ENCODE measurements at regions not wholly inside any gene's neighbourhood (a gene's known extent, or its start where the extent isn't known, plus 50 kb on each side); places are given as distances from the start of the nearest gene placed in this dataset.

DNA sequence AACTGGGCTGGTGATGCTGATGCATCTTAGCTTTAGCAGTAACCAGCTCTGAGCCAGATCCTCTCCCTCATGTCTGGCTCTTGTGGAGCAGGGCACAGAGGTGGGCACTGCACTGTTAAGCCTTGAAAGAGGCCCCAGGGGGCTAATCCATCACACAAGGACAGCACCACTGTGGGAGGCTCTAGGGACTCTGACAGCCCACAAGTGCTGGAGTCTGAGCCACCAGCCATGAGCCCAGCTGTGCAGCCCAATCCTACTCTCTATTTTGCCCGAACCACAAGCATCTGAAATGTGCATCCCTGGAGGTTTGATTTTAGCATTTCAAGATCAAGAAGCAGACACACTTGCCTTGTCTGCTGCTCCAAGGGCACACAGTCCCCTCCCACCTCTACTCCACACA lies 407.1 kb upstream of the TRPC7 start:
- H3K9me3 ChIP-seq (ENCODE audit: control extremely low read depth in 1 of 3, control insufficient read depth in 2 of 3, insufficient read depth in 1 of 3, low read length in 2 of 3): peaks cover 0 to 8% (median 0%) of the 10 kb centered on the region in 3 donors
- CTCF ChIA-PET: no interaction called here

DNA sequence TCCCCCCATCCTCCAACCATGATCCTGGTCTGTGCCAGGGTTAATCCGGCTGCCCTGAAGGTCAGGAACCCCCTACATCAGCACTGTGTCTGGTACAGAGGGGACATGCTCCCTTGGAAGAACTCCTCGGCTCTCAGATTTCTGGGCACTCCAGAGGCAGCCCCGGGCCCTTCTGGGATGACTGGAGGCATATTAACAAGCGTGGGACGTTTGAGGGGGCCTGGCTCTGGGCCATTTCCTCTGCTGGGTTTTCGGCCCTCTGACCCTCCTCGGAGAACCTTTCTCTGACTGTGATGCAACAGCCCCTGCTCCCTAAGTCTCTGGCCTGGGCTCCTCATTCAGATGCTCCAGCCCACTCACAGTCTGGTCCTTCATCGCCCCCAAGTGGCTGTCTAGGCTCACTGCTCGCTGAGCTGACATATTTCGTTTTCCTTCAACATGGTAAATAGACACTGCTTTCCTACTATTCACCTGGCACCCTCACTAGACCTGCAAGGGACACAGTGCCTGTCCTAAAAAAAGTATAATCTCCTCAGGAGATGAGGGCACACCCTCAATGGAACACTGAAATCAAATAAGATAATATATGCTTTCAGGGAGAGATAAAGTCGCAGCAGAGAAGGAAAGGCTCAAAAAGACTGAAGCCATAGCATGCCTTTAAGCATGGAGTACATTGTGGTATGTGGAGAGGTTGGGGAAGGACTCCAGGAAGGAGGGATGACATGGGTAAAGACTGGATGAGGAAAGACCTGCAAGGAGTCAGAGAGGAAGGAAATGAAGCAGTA lies 404.7 kb upstream of the TRPC7 start:
- WGBS (ENCODE audit: insufficient coverage): 39% methylated on average over 10 of the region's 11 CpGs
- intact Hi-C loops (cut with micrococcal nuclease): no loop called here
- no peaks in the 10 kb centered on the region for H3K27me3 Mint-ChIP-seq
- H4K20me1 ChIP-seq (ENCODE audit: control insufficient read depth, insufficient read depth, low read length, poor library complexity, severe bottlenecking): no peaks in the 10 kb centered on the region
- no peak for DNase-seq
- H3K4me3 ChIP-seq (ENCODE audit: control extremely low read depth in 1 of 5, extremely low read depth in 1 of 5, insufficient read depth in 1 of 5, low read depth in 2 of 5, low read length in 4 of 5): no peak overlapping the region
- H3K9me3 Mint-ChIP-seq (ENCODE audit: insufficient read depth): no peaks in the 10 kb centered on the region
- ChIA-PET CTCF (no interaction called here), POLR2A (no interaction called here)
- no peaks in the 10 kb centered on the region for H3K4me1 ChIP-seq (ENCODE audit: control insufficient read depth in 2 of 2, insufficient read depth in 2 of 2, low read length in 2 of 2)
- H3K27me3 ChIP-seq (replicated peaks in 1 of 4; ENCODE audit: control extremely low read depth in 1 of 4, control insufficient read depth in 3 of 4, insufficient read depth in 4 of 4, low read length in 3 of 4): no peaks in the 10 kb centered on the region
- peaks cover 0 to 8% (median 0%) of the 10 kb centered on the region in 3 donors for H3K9me3 ChIP-seq (ENCODE audit: control extremely low read depth in 1 of 3, control insufficient read depth in 2 of 3, insufficient read depth in 1 of 3, low read length in 2 of 3)
- no peak overlapping the region for H3K9ac ChIP-seq (ENCODE audit: low read length)
- H3K4me2 ChIP-seq (replicated peaks; ENCODE audit: low read depth, low read length, poor library complexity, severe bottlenecking): no peak overlapping the region
- no peaks in the 10 kb centered on the region for H3K79me2 ChIP-seq (ENCODE audit: control insufficient read depth, insufficient read depth, low read length)
- H3K36me3 ChIP-seq (replicated peaks in 1 of 2; ENCODE audit: control extremely low read depth in 1 of 2, control insufficient read depth in 1 of 2, extremely low read depth in 1 of 2, insufficient read depth in 2 of 2, low read length in 1 of 2): no peaks in the 10 kb centered on the region
- H3K27ac ChIP-seq (ENCODE audit: low read length in 2 of 2): no peak overlapping the region
- peak; percentile 17 for ATAC-seq (ENCODE audit: low read depth)
- H2AFZ ChIP-seq (ENCODE audit: insufficient read depth, low read depth, low read length, poor library complexity, severe bottlenecking): no peak overlapping the region
- no peaks in the 10 kb centered on the region for H3K4me1 Mint-ChIP-seq
- TF ChIP-seq, protein P1, sequence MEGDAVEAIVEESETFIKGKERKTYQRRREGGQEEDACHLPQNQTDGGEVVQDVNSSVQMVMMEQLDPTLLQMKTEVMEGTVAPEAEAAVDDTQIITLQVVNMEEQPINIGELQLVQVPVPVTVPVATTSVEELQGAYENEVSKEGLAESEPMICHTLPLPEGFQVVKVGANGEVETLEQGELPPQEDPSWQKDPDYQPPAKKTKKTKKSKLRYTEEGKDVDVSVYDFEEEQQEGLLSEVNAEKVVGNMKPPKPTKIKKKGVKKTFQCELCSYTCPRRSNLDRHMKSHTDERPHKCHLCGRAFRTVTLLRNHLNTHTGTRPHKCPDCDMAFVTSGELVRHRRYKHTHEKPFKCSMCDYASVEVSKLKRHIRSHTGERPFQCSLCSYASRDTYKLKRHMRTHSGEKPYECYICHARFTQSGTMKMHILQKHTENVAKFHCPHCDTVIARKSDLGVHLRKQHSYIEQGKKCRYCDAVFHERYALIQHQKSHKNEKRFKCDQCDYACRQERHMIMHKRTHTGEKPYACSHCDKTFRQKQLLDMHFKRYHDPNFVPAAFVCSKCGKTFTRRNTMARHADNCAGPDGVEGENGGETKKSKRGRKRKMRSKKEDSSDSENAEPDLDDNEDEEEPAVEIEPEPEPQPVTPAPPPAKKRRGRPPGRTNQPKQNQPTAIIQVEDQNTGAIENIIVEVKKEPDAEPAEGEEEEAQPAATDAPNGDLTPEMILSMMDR (IDR thresholded peaks at IDR 0.05): peak; percentile 25
- TF ChIP-seq EZH2 (IDR thresholded peaks at IDR 0.05; ENCODE audit: borderline replicate concordance, insufficient read depth, low read depth, low read length, poor library complexity, severe bottlenecking): no peak
- H3K27ac Mint-ChIP-seq: no peak overlapping the region
- no peak overlapping the region for H3K4me3 Mint-ChIP-seq

More for the DNA sequence above, 407.1 kb upstream of the TRPC7 start:
- Histone ChIP-seq H3K4me1 (ENCODE audit: control insufficient read depth in 2 of 2, insufficient read depth in 2 of 2, low read length in 2 of 2) (no peaks in the 10 kb centered on the region), H4K20me1 (ENCODE audit: control insufficient read depth, insufficient read depth, low read length, poor library complexity, severe bottlenecking) (no peaks in the 10 kb centered on the region), H3K4me3 (ENCODE audit: control extremely low read depth in 1 of 5, extremely low read depth in 1 of 5, insufficient read depth in 1 of 5, low read depth in 2 of 5, low read length in 4 of 5) (no peak overlapping the region), H3K27me3 (replicated peaks in 1 of 4; ENCODE audit: control extremely low read depth in 1 of 4, control insufficient read depth in 3 of 4, insufficient read depth in 4 of 4, low read length in 3 of 4) (no peaks in the 10 kb centered on the region), H2AFZ (ENCODE audit: insufficient read depth, low read depth, low read length, poor library complexity, severe bottlenecking) (no peak overlapping the region), H3K36me3 (replicated peaks in 1 of 2; ENCODE audit: control extremely low read depth in 1 of 2, control insufficient read depth in 1 of 2, extremely low read depth in 1 of 2, insufficient read depth in 2 of 2, low read length in 1 of 2) (no peaks in the 10 kb centered on the region), H3K4me2 (replicated peaks; ENCODE audit: low read depth, low read length, poor library complexity, severe bottlenecking) (no peak overlapping the region), H3K9ac (ENCODE audit: low read length) (no peak overlapping the region), H3K79me2 (ENCODE audit: control insufficient read depth, insufficient read depth, low read length) (no peaks in the 10 kb centered on the region), H3K27ac (ENCODE audit: low read length in 2 of 2) (no peak overlapping the region)
- Mint-ChIP-seq H3K27ac (no peak overlapping the region), H3K4me3 (no peak overlapping the region), H3K9me3 (ENCODE audit: insufficient read depth) (peaks cover 4% of the 10 kb centered on the region), H3K27me3 (no peaks in the 10 kb centered on the region), H3K4me1 (no peaks in the 10 kb centered on the region)
- no peak for ATAC-seq (ENCODE audit: low read depth)
- POLR2A ChIA-PET: no interaction called here
- DNase-seq: no peak
- WGBS (ENCODE audit: insufficient coverage): 14% methylated on average over 1 of the region's 1 CpG
- TF ChIP-seq EZH2 (IDR thresholded peaks at IDR 0.05; ENCODE audit: borderline replicate concordance, insufficient read depth, low read depth, low read length, poor library complexity, severe bottlenecking): no peak
- intact Hi-C loops (cut with micrococcal nuclease): no loop called here
